ENCODE measurements at regions not wholly inside any gene's neighbourhood (a gene's known extent, or its start where the extent isn't known, plus 50 kb on each side); places are given as distances from the start of the nearest gene placed in this dataset.
A peak's percentile ranks its signal among the peaks of the same experiment; 100 is the strongest.

DNA sequence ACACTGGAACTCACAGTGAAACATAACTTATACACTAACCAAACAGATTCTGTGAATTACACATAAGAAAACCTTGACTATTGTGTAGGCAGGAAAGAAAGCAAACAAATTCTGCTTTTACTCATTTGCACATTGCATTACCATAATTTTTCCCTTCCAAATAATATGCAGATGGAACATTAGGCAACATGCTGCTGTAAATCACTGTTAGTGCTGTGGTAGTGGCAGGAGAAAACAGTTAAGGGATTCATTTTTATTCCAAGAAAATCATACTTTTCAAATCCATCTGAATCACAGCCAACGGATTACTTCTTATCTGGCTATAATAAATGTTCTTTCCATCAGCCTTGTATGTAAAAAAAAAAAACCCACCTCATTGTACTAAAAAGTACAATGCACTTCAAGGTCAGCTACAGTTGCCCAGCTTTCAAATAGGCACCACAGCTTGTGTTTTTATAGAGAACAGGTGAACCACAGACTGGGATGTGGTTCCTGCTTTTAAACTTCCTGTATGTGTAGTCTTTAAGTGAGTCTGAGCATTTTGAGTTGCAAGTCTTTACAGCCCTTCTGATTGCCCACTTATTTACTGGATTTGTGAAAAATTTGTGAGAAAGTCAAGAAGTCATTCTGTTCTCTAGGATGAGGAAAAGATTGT, 590.0 kb upstream of the SEMA3D start:
- DNase-seq (ENCODE audit: low spot score) = no peak

DNA sequence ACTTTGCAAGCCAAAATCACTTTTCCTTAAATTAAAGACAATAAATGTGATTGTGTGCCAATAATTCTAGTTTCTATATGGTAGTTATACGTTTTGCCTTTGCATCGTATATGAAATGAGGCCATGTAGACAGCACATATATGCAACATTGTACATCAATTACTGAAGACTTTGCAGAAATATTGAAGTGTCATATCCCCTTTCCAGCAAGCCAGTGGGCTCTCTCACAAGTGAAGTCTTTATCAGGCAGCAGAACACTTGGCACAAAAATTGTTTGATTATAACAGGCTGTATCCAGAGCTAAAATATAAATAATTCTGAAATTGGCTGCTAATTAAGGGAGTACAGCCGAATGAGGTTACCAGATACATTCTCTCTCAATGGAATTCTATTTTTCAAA, 588.6 kb upstream of the SEMA3D start:
- DNase-seq (ENCODE audit: low spot score) = no peak

DNA sequence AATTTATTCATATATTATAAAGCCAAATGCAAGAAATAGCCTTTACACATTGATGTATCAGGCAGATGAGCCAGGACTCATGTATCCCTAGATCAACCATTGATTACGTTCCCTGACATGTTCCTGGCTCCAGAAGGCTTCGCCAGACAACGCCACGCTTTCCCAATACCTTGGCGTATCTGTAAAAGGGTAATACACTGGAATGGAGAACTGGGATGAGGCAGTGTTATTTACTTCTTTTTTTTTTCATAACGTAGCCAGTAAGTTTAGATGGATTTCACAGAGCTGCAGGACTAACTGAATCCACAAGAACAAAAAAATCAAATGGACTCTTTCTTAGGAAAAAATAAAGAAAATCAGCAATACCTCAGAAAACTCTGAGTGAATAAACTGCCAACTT, 588.1 kb upstream of the SEMA3D start:
- no peak for DNase-seq (ENCODE audit: low spot score)

DNA sequence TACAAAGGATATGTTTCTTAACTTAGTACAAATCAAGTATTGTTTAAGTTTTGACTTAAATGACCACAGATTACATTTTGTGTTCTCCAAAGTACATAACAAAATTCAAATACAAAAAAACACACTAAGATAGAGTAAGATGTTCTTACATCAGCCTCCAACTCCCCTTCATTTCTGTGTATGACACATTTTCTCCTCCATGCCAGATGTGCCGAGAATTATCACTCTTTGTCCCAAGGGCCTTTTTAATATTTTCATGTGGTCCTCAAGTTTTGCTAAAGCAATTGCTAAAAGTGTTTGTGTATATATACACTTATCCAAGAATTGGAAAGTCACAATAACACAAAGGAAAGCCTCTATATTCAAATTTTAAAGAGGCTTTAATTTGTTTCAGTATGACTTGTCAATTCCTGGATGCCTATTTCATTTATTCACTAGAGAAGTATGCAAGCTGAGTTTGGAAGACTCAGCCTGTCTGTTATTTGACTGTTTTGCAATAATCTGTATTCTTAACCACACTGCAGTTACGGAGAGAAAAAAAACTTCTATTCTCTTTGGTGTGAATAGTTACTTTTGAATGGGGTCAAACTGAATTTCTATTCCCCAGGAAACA, 586.4 kb upstream of the SEMA3D start:
- DNase-seq (ENCODE audit: low spot score) = no peak

DNA sequence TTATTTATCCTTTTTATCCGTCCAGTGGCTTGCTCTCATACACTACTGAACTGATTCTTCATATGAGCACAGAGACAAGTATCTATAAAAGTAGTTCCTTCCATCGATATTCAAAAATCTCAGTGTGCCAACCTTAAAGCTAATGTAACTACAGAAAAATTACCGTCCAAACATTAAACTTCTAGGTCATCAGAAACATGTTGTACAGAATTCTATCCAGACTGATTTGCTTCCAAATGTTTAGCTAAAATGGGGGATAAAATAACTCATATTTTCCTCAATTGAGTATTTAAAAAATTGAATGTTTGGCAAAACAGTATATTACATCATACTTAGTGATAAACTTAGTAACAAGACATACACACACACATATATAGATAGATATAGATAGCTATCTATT, 584.7 kb upstream of the SEMA3D start:
- no peak for DNase-seq (ENCODE audit: low spot score)

DNA sequence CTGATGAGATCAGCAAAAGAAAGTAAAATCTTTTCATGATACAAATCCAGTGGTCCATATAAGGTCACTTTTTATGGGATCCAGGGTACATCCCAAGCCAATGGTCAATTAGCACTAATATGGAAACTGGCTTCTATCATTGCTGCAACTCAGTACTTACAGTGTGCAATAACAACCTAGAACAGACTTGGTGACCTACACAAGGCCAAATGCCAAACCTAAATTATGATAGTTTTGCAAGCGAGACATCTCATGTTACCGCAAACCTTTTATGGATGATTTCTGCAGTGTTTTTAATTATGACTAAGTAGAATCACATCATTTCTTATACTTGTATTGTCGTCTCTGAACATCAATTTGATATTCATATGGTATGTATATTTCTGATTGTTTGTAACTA, 583.5 kb upstream of the SEMA3D start:
- no peak for DNase-seq (ENCODE audit: low spot score)

DNA sequence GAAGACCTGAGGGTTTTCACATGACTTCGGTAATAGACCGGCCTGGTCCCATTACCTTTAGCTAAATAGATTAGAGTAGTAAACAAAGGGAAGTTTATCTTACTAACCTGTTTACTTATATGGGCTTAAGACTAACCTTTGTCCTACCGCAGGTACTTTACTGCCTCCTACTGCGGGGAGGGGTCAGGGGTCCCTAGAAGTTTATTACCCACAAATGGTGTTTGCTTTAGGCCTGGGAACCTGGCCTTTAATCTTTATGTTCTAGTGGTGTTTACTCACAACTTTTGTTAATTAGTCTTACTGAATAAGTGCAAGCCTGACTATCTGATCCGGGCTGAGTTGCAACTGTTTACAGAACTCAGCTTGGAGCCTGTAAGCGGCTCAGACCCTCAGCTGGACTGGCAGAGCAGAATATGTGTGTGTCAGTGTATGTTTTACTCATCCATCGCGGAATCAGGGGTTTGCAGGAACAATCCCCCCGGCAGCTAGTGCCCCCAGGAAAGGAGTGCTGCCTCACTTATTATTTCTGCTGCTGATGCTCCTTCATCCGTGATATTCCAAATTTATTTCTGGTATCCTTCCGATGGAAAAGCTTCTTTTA, 578.9 kb upstream of the SEMA3D start:
- DNase-seq (ENCODE audit: low spot score) = no peak

DNA sequence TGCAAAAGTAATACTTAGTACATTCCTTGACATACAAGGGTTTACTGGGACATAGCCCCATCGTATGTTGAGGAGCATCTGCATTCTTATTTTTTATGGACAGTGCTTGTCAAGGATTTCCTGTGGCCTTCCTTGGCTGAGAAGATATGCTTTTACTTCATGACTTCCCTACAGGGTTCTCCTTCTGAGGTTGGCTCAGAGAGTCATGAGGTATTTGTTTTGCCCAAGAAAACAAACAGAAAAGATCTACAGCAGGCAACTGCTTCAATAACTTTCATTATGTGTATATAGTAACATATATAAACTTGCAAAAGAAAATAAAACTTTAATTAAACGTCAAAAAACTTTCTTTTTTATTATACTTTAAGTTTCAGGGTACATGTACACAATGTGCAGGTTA, 577.2 kb upstream of the SEMA3D start:
- DNase-seq (ENCODE audit: low spot score) = no peak

DNA sequence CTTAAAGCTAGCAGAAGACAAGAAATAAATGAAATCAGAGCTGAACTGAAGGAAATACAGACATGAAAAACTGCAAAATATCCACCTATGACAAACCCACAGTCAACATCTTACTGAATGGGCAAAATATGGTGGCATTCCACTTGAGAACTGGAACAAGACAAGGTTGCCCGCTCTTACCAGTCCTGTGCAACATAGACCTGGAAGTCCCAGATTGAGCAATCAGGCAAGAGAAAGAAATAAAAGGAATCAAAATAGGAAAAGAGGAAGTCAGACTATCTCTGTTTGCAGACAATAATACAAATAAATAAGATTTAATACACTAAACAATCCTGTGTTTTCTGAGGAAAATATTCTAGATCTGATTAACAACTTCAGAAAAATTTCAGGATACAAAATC, 570.5 kb upstream of the SEMA3D start:
- no peak for DNase-seq (ENCODE audit: low spot score)

DNA sequence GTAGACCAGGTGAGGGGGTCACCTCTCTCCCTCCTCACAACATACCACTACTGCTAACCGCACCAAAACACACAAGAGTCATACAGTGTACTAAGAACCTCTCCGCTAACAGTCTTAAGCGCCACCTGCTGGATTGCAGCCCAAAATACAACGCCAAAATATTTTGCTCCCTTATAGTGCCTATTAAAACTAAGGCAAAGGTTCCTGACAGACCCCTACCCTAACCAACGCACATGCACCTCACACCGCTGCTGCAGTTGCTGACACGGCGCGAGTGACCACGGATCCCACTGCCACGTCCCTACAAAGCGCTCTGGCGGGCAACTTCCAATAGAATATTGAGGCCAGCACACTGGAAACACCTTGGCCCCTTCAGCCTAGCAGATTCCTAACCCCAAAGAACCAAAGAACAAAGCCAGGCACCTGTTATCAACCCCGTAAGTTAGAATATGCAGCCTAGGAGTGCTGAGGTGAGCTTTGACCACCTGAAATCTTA, 563.6 kb upstream of the SEMA3D start:
- DNase-seq (ENCODE audit: low spot score) = peak; percentile 34

DNA sequence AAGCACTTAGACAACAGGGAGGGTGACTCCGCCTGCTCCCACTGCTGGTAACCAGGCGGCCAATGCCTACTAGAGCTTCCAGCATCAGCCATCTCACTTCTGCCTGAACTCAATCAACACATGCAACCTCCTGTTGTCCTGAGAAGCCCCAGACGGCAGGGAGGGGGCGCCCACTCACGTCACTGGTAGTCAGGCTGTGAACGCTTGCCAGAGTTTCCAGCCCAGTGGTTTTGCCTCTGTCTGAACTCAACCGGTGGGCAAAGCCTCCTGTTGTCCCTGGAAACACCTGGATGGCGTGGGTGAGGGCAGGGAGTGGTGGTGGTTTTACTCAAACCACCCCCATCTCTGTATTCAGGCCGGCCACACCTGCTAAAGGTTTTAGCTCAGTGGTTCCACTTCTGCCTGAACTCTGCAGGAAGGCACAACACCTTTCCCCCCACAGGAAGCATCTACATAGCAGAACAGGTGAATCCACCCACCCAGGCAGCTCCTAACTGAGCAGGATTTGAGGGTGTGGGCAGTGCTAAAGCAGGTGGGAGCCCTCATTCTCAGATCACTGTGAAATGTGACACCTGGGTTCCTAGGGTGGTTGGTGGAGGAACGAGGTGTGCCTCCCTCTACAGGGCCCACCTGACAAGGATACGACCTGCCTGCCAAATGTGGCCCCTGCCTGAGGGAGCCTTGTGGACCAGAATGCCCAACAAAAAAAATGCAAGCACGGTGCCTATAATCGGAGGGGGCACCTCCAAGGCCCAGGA, 563.0 kb upstream of the SEMA3D start:
- DNase-seq (ENCODE audit: low spot score) = no peak

DNA sequence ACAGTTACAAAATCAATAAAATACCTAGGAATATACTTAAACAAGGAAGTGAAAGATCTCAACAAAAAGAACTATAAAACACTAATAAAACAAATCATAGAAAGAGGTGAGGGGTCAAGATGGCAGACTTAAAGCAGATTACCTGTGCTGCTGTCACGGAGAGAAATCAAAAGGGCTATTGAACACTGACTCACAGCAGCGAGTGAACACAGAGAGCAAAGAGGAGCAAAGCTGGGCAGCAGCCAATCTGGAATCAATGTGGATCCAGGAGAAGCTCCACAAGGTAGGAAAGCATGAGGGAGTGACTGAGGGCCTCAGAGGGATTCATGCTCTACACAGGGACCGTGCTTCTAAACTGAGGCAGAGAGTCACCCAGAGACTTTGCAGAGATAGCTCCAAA, 562.0 kb upstream of the SEMA3D start:
- no peak for DNase-seq (ENCODE audit: low spot score)

DNA sequence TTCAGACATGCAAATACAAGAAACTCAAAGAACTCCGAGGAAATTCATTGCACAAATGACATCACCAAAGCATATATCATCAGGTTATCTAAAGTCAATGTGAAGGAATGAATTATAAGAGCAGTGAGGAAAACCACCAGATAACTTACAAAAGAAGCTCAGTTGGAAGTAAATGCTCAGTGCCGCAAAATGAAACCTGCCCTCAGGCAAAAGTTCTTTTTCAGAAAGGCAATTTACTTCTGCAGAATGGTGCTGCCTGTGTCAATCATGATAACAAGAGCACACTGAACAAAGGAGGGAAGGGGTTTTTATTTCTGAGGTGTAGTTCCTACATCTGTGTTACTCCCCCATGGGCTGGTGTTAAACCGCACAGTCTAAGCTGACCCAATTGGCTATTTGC, 550.6 kb upstream of the SEMA3D start:
- no peak for DNase-seq (ENCODE audit: low spot score)

DNA sequence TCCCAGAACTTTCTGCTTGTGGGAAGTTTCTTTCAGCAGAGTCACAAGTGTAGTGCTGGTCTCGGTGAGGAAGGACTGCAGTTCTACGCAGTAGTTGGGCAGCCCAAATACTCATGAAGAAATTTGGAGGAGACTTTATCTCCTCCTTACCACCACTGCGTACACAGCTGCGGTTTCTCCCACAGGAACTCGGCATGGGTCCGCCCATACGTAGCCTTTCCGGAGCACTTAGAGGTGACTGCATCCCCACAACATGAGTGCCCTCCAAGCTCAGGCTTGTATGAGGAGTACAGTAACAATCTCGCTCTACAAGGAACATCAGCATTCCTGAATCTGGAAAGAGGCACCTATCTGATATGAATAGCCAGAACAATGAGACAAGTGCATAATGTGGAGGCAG, 549.2 kb upstream of the SEMA3D start:
- no peak for DNase-seq (ENCODE audit: low spot score)

DNA sequence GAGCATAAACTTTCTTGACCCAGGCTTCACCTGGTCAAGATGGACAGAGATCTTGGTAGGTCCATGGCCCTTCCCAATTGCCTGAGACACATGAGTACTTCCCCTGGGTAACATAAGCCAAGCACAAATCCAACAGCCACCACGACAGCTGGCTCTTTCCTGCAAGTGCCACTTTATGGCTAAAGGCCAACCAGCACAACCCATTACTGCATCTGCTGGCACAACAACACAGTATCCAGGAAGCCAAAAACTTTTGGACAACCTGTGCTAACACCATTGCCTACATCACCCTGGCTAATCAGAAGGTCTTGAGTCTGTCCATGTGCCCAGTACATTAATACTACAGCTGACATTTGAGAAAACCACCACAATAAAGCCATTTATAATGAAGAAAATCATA, 548.0 kb upstream of the SEMA3D start:
- no peak for DNase-seq (ENCODE audit: low spot score)

DNA sequence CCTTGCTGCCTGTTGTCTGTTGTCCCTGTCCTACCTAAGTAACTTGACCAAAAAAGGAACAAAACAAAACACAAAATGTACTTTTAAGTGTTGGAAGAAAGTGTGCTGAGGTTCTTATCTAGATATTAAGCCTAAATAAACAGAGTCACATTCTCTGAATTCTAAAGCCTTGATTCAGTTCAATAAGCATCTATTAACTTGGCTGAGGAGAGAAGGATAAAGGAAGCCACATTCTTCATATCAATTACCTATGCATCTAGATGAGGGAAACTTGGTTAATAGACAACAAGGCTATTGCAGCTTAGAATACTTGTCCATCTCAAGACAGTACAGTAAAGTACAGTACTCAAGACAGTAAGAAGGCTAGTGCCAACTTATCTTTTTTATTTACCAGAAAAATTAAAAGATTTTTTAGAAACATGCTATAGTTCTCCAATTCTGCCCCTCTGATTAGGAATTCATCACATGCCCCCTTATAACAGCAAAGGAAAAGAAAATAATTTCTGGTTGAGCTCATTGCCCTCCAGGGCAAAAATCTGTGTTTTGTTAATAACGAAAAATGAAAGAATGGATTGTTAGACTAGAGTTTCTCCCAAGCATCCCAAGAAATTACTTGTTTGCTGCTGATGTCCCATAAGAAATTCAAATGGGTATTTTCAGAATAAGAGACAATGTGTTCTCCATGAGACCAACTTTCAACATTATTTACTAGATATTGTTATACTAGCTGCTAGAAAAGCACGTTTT, 546.5 kb upstream of the SEMA3D start:
- peak; percentile 67 for DNase-seq (ENCODE audit: low spot score)

DNA sequence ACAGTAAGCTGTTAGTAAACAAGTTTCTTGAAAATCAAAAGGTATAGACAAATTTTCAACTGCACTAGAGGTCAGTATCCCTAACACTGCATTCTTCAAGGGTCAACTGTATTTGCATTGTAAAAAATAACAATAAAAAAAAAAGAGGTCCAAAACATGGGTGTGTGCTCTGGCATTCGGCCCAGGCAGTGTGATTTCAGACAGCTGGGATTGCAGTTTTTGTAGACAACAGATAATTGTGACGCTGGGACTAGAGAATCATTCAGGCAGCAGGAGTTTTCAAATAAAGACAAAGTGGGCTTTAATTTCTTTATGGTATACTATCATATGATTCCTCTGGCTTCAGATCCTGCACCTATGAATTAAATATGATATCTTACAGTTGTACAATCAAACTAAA, 543.2 kb upstream of the SEMA3D start:
- DNase-seq (ENCODE audit: low spot score) = no peak

DNA sequence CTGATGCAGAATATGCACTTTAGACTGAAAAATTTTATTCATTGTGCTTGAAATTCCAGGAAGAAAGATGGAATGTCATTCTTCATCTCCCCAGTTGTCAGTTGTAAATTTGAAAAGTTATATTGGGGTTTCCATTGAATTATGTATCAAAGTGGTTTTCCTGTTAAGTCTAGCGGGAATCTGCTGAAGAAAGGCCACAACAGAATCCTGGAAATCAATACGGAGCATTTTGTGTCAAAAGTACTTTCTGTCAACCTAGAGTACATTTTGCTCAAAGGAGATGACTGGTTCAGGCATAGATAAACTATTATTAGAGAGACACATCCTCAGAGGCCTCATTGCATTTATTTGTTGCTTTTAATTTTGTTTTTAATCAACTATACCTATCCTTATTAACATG, 538.2 kb upstream of the SEMA3D start:
- DNase-seq (ENCODE audit: low spot score) = no peak

DNA sequence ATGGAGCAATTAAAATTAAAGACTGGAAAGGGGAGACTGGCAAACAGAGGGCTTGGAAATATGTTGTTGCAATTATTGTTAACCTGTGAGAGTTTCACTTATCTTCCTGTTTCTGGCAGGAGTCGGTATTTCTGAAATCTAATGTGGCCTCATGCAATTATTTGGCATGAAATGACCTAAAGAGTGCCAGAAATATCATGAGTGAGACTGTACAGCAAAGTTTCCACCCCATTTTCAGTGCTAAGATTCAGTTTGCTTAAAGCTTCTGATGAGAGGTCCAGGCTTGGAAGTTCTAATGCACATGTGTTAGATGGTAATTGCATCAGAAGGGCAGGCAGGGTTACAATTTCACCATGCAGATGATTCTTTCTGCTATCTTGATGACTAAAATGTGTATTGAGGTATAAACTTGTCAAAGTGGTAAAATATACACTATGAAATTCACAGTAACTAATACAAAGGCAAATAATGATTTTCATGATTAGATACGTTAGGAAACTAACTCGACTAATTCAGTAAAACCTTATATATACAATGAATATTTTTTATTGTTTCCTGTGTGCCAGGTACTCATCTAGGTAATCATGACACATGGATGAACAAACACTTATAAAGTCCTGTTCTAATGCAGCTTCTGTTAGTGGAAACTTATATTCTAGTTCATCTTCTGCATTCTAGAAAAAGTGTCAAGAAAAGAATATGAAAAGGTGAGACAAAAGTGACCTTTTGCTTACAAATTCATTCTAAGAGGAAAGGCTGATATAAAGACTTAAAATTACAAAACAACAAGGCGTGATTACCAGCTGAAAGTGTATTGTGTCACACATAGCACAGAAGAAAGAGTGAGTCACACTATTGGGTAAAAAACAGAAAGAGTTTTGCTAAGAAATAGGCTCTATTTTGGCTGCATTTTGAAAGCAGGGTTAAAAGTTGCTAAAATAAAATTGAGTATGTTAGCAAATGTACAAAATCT, 533.4 kb upstream of the SEMA3D start:
- DNase-seq (ENCODE audit: low spot score) = no peak

DNA sequence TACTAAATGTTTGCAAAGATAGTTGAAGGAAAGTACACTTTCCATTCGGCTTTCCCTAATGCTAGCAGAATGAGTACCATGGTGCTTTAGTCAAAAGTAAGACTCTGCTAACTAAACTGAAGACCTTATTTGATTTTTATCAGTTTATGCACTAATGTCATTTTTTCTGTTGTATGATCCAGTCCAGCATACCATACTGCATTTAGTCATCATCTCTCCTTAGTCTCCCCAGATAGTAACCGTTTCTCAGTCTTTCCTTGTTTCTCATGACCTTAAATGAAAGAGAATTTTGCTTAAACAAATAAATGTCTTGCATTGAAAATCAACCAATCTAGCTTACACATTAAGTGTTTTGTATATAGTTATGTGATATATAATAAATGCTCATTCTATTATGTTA, 529.5 kb upstream of the SEMA3D start:
- no peak for DNase-seq (ENCODE audit: low spot score)

DNA sequence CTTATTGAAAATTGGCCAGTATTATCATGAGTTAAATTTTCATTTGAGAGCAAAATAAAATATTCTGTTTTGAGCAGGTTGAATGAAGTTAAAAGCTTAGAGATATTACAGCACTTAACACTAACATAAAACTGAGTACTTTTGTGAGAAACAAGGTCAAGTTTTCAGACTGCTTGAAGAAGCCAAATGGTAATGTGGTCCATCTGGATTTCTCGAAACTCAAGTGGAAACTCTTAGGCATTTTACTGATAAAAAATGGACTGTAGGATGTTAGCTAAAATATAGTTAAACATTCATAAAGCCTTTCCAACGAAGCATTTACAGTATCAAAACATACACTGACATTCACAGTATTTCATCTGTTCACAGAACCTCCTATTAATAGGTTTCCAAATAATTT, 528.1 kb upstream of the SEMA3D start:
- DNase-seq (ENCODE audit: low spot score) = no peak
